HS-5 (cell line): ENCODE measurements at regions not wholly inside any gene's neighbourhood (a gene's known extent, or its start where the extent isn't known, plus 50 kb on each side); places are given as distances from the start of the nearest gene placed in this dataset.

ENCODE experiments used
- DNase-seq: peaks from one replicate; pipeline ENCODE4 v3.0.0-alpha.2; 2012; ENCODE audit warnings: low read depth

DNA sequence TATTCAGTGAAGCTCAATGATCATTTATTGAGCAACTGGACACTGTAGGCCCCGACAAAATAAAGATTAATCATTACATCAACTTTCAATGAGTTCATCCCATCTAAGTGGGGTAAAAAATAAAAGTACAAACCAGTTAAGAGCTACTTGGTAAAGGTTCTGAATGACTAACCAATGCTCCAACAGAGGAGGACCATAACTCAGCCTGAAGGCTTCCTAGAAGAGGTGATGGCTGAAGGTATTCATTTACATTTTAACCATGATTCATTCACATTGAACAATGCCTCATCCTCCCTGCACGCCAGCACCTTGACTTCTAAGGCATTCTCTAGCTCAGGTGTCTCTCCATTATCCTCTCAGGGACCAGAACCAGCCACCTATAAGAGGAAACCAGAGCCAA, 201.4 kb downstream of the ZNF462 start:
- no peak for DNase-seq

GRCh38 chr9:107065549-107065948, 202.6 kb downstream of the ZNF462 start:
- no peak for DNase-seq

DNA sequence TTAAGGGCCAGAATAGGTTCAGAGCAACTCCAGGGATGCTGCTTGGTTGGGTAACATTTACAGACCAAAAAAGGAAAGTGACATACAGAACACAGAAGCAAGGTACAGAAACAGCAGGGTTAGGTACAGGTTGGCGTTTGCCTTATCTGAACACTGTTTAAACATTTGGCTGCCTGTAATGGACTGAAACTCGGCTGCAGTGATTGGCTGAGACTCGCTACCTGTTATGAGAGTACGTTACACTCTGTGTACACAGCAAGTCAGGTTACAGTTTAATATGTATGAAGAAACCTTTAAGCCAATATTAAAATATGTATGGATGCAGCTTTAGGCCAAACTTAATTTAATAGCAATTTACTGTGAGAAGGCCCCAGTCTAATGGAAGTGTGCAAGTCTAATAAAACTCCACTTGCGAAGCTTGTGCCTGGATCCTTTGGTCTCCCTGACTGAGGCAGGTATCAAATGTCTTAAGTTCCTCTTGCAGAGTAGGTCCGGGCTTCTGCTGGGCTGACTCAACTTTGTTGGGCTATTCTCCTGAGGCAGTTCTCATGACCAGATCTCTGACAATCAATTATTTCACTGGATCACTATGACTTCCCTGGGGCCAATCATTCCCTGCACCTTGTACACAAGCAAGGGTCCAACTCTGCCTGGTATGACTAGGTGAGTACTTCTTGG, 204.9 kb downstream of the ZNF462 start:
- no peak for DNase-seq

- DNase-seq, result no peak
Observed at GRCh38 chr9:107068581-107068980, 205.6 kb downstream of the ZNF462 start.

DNA sequence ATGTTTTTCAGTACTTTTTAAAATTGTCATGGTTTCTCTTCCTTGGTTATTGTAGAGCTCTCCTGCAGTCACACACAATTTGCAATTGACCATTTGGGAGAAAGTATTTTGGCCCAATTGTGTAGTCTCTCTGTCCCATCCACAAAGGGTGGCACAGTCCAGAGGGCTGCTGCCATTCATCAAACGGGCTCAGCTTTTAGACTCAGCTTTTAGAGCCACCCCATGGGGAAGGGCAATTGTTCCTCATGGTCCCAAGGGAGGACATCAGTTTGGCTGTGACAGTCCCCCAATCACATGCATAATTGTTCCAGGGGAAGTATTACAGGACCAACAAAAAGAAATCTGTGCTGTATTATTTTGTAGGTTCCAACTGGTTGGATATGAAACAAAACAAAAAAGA, 207.6 kb downstream of the ZNF462 start:
- no peak for DNase-seq

DNA sequence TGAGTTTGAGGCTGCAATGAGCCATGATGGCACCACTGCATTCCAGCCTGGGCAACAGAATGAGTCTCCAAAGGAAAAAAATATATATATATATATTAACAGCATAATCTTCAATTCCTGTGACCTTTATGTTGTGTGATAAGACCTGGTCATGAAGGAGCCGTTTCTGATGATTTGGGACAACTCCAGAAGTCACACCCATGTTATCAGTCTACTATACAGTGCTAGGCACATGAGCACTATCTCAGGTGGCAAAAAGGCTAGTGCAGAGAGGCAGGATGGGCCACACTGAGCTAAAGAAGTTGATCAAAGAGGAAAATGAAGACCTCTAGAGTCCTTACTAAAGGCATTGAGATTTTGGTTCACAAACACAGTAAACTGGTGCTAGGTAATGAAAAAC, 205.0 kb upstream of the RAD23B start:
- no peak for DNase-seq

DNA sequence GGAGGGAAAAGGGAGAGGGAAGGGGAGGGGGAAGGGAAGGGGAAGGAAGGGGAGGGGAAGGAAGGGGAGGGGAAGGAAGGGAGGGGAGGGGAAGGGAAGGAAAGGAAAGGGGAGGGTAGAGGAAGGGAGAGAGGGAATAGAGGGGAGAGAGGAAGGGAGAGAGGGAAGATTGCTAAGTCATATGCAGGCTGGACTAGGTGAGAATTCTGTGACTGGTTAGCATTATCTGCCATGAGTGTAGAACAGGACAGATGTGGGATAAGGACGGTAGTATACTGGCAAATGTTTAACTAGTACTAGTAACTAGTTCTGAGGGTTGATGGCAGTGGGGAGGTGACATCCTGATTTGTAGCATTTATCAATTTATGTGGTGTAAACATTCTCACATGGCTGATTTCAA, 203.5 kb upstream of the RAD23B start:
- no peak for DNase-seq

DNA sequence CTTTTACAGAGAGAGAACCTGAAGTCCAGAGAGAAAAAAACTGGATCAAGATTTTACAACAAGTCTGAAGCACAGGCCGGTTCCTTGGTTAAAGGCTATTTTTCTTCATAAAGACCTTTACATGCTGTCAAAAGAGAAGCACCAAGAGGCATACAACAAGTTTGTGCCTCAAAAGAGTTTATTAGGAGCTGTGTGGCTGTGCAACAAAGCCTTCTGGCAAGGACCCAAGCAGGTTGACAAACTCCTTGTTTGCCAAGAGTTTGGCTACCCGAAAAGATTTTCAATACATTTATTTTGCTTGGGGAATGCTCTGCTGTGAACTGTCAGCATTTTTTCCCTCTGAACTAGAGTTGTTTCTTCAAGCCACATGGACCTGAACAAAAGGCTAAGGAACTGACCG, 202.9 kb upstream of the RAD23B start:
- no peak for DNase-seq

DNA sequence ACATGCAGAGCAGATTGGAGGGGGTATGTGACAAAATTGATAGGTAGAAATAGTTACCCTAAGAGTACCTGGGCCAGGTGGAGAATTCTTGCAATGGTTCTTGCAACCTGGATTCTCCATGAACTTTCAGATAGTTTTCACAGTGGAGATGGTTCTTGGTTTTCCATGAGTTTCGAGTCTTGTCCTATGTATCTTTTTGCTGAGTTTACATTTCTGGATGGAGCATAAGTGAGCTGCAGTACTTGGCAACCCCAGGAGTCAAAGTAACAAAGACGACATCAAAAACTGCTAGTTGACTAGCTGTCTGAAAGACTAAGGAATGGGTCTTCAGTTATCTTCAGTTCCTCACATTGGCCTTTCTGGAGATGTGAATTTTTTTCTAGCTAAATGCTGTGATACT, 196.6 kb upstream of the RAD23B start:
- no peak for DNase-seq

DNA sequence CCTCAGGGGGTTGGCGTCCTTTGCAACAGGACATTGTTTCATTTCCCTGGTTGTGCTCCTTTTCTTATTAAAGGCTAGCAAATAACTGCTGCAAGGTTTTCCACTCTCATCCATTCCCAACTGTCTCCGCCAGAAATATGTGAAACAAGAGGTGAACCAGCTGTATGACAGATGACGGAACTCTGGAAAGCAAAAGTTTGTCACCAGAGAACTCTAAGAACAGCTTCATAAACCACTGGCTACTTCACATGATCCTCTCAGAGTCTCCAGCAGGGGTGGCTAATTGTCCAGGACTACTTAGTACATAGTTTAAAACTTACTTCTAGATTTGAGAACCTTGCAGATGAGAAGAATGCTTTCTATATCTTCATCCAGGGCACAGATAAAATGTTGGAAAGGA, 195.9 kb upstream of the RAD23B start:
- DNase-seq, result no peak

- no peak for DNase-seq
Observed at GRCh38 chr9:107090218-107090617, 192.9 kb upstream of the RAD23B start.

- no peak for DNase-seq
Observed at GRCh38 chr9:107093365-107094060, 189.6 kb upstream of the RAD23B start.

DNA sequence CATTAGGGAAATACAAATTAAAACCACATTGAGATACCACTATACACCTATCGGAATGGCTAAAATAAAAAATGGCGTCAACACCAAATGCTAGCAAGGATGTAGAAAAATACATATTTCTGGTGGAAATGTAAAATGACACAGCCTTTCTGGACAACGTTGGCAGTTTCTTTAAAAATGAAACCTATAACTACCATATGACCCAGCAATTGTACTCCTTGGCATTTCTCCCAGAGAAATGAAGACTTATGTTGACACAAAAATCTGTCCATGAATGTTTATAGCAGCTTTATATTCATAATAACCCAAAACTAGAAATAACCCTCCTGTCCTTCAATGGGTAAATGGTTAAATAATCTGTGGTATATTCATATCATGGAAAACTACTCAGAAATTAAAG, 188.7 kb upstream of the RAD23B start:
- no peak for DNase-seq

DNA sequence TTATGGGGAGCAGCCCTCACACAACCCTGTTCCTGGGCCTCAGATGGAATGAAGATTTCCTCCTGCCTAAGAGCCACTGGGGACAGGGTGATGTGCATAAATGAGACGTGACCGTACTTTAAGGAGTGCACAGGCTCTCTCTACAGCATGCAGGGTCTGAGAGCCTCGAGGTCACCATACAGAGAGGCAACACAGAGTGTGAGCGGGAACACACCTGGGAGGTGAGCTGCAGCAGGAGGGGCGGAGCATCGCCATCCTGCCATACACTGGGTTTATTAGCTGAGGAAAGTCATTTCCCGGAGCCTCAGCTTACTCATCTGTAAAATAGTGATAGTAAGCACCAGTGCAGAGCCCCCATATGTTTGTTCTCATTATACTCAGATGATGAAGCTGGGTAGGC, 182.5 kb upstream of the RAD23B start:
- no peak for DNase-seq

- no peak for DNase-seq
Observed at GRCh38 chr9:107102011-107102410, 181.1 kb upstream of the RAD23B start.

DNA sequence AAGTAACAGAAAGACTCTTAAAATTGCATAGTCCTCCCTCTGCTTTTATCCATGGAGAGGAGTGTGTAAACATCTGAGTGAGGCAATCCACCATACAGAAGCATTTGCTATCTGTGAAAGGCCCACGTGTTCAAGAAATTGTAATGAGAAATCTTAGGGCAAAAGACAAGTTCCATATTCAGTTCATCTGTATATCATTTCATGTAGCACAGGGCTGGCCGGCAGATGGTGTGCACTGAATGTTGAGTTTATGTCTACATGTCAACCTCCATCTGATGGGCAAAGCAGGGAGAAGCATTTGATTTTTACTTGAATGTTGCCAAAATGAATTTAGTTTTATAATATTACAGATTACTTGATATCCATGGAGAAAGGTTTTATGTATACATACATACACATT, 179.5 kb upstream of the RAD23B start:
- DNase-seq, result no peak

GRCh38 chr9:107105784-107106183, 177.3 kb upstream of the RAD23B start:
- no peak for DNase-seq

GRCh38 chr9:107106416-107106815, 176.7 kb upstream of the RAD23B start:
- DNase-seq, result no peak

GRCh38 chr9:107108342-107109130, 174.5 kb upstream of the RAD23B start:
- no peak for DNase-seq

DNA sequence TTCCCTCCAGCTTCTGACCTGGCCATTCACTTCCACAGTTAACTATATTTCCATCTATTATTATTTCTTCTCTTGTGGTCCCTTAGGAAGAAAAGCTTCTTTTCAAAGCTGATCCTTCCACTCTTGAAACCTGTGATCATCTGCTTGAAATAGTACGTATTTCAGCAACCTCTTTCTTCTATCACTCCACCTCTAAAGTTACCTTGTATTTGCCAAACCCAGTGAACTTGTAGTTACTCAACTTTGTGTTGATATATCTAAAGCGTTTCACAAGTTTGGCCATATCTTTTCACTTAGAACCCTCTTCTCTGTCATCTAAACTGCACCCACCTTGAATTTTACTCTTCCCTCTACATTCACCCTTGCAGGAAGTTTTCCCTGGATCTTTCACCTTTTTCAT, 173.8 kb upstream of the RAD23B start:
- no peak for DNase-seq

GRCh38 chr9:107110153-107110552, 172.9 kb upstream of the RAD23B start:
- no peak for DNase-seq

DNA sequence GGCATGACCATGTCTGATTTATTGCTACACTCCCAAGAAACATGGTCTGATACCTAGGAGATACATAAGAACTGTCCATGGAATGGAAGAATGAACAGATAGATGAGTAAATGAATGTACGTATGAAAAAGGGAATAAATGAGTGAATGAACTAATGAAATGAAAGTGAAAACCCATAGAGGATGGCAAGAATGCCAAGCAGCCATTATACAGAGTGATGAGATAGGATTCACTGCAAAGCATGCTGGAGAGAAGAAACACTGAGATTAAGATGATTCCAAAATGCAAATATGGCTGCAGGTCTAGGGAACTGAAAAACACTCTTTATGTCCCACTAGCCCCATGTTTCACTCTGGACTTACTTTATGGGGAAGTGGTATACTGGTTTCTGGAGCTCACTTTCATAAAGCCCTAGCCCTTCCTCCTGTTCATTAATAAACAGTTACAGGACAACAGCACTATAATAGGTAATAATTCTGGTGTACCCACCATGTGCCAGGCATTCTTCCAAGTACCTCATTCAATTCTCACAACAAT, 170.3 kb upstream of the RAD23B start:
- no peak for DNase-seq
